ENCODE measurements at regions not wholly inside any gene's neighbourhood (a gene's known extent, or its start where the extent isn't known, plus 50 kb on each side); places are given as distances from the start of the nearest gene placed in this dataset.

GRCh38 chr9:27715651-27716050 lies 142.4 kb upstream of the C9orf72 start:
- Histone ChIP-seq H3K4me1 (replicated peaks; ENCODE audit: insufficient read depth) (no peaks in the 10 kb centered on the region), H3K4me2 (no peak overlapping the region), H2AFZ (no peak overlapping the region), H3F3A (ENCODE audit: insufficient read depth, low read depth) (no peaks in the 10 kb centered on the region), H3K4me3 (no peak overlapping the region), H3K9me2 (ENCODE audit: insufficient read depth) (no peaks in the 10 kb centered on the region), H3K27me3 (ENCODE audit: insufficient read depth, low read depth) (no peaks in the 10 kb centered on the region), H3K27ac (no peak overlapping the region), H3K9me3 (ENCODE audit: insufficient read depth, low read depth) (no peaks in the 10 kb centered on the region), H3K79me2 (ENCODE audit: low read depth) (no peaks in the 10 kb centered on the region), H3K36me3 (ENCODE audit: low read depth) (no peaks in the 10 kb centered on the region), H4K20me1 (ENCODE audit: insufficient read depth) (no peaks in the 10 kb centered on the region)
- TF ChIP-seq CTCF (conservative IDR thresholded peaks at IDR 0.05): no peak
- no peak for TF ChIP-seq EZH2 (IDR thresholded peaks at IDR 0.05; ENCODE audit: low read depth)
- no peak for DNase-seq
- intact Hi-C loops (cut with micrococcal nuclease; ENCODE audit: unreplicated experiment): no loop called here
- no TSS peak for BruUV-seq (replicated peaks)
- POLR2A ChIA-PET (ENCODE audit: unreplicated experiment): no interaction called here
- CTCF ChIA-PET: no interaction called here

- no peaks in the 10 kb centered on the region for H3F3A ChIP-seq (ENCODE audit: insufficient read depth, low read depth)
- DNase-seq: no peak
- H4K20me1 ChIP-seq (ENCODE audit: insufficient read depth): no peaks in the 10 kb centered on the region
- H3K79me2 ChIP-seq (ENCODE audit: low read depth): no peaks in the 10 kb centered on the region
- CTCF ChIA-PET: no interaction called here
- H3K4me2 ChIP-seq: no peak overlapping the region
- POLR2A ChIA-PET (ENCODE audit: unreplicated experiment): no interaction called here
- intact Hi-C loops (cut with micrococcal nuclease; ENCODE audit: unreplicated experiment): no loop called here
- H3K27ac ChIP-seq: no peak overlapping the region
- no peaks in the 10 kb centered on the region for H3K36me3 ChIP-seq (ENCODE audit: low read depth)
- H3K27me3 ChIP-seq (ENCODE audit: insufficient read depth, low read depth): no peaks in the 10 kb centered on the region
- no peak for TF ChIP-seq CTCF (conservative IDR thresholded peaks at IDR 0.05)
- TF ChIP-seq EZH2 (IDR thresholded peaks at IDR 0.05; ENCODE audit: low read depth): no peak
- H3K4me1 ChIP-seq (replicated peaks; ENCODE audit: insufficient read depth): no peaks in the 10 kb centered on the region
- H3K9me2 ChIP-seq (ENCODE audit: insufficient read depth): no peaks in the 10 kb centered on the region
- no peaks in the 10 kb centered on the region for H3K9me3 ChIP-seq (ENCODE audit: insufficient read depth, low read depth)
- no peak overlapping the region for H3K4me3 ChIP-seq
- no TSS peak for BruUV-seq (replicated peaks)
- no peak overlapping the region for H2AFZ ChIP-seq
These were observed 144.7 kb upstream of the C9orf72 start for GRCh38 chr9:27717991-27718390.

GRCh38 chr9:27719711-27720110 lies 146.4 kb upstream of the C9orf72 start:
- intact Hi-C loops (cut with micrococcal nuclease; ENCODE audit: unreplicated experiment): loop anchor here (10.0 kb wide), 1 partner anchor 355 kb away; no protein-coding TSS in a partner anchor

More at GRCh38 chr9:27719711-27720110, 146.4 kb upstream of the C9orf72 start:
- ChIA-PET POLR2A (ENCODE audit: unreplicated experiment) (no interaction called here), CTCF (no interaction called here)
- Histone ChIP-seq H2AFZ (no peak overlapping the region), H3K36me3 (ENCODE audit: low read depth) (no peaks in the 10 kb centered on the region), H3K79me2 (ENCODE audit: low read depth) (no peaks in the 10 kb centered on the region), H3K4me2 (no peak overlapping the region), H4K20me1 (ENCODE audit: insufficient read depth) (no peaks in the 10 kb centered on the region), H3K9me3 (ENCODE audit: insufficient read depth, low read depth) (no peaks in the 10 kb centered on the region), H3K4me3 (no peak overlapping the region), H3K4me1 (replicated peaks; ENCODE audit: insufficient read depth) (no peaks in the 10 kb centered on the region), H3K9me2 (ENCODE audit: insufficient read depth) (no peaks in the 10 kb centered on the region), H3K27ac (no peak overlapping the region), H3K27me3 (ENCODE audit: insufficient read depth, low read depth) (no peaks in the 10 kb centered on the region), H3F3A (ENCODE audit: insufficient read depth, low read depth) (no peaks in the 10 kb centered on the region)
- no peak for TF ChIP-seq CTCF (conservative IDR thresholded peaks at IDR 0.05)
- DNase-seq: no peak
- BruUV-seq (replicated peaks): no TSS peak

All from PC-9 (cell line).